ENCODE measurements at regions not wholly inside any gene's neighbourhood (a gene's known extent, or its start where the extent isn't known, plus 50 kb on each side); places are given as distances from the start of the nearest gene placed in this dataset.
"Not testable (repeated sequence)": the region's sequence is repeated elsewhere in the genome, so short reads cannot be mapped to it uniquely, and the experiment has no call there.

GRCh38 chr20:12722091-12722490 lies 286.7 kb upstream of the SPTLC3 start:
- no peaks in the 10 kb centered on the region for H3K4me1 ChIP-seq (ENCODE audit: insufficient read depth, low read length)
- no peaks in the 10 kb centered on the region for H3K36me3 ChIP-seq (ENCODE audit: insufficient read depth, low read length)

GRCh38 chr20:12723811-12724210 lies 285.0 kb upstream of the SPTLC3 start:
- Histone ChIP-seq H3K4me3 (ENCODE audit: low read depth in 1 of 2, low read length in 2 of 2) (no peak overlapping the region), H3K27me3 (ENCODE audit: control insufficient read depth in 1 of 2, insufficient read depth in 2 of 2, low read length in 2 of 2) (no peaks in the 10 kb centered on the region), H3K4me1 (ENCODE audit: insufficient read depth, low read length) (no peaks in the 10 kb centered on the region), H3K27ac (ENCODE audit: low read depth, low read length) (no peak overlapping the region), H3K9ac (ENCODE audit: low read length) (no peak overlapping the region), H3K9me3 (ENCODE audit: low read length) (no peaks in the 10 kb centered on the region), H3K36me3 (ENCODE audit: insufficient read depth, low read length) (no peaks in the 10 kb centered on the region)

More at GRCh38 chr20:12722091-12722490, 286.7 kb upstream of the SPTLC3 start:
- Histone ChIP-seq H3K9me3 (ENCODE audit: low read length) (no peaks in the 10 kb centered on the region), H3K9ac (ENCODE audit: low read length) (no peak overlapping the region), H3K4me3 (ENCODE audit: low read depth in 1 of 2, low read length in 2 of 2) (no peak overlapping the region), H3K27ac (ENCODE audit: low read depth, low read length) (no peak overlapping the region), H3K27me3 (ENCODE audit: control insufficient read depth in 1 of 2, insufficient read depth in 2 of 2, low read length in 2 of 2) (no peaks in the 10 kb centered on the region)

GRCh38 chr20:12728782-12729181 lies 280.0 kb upstream of the SPTLC3 start:
- Histone ChIP-seq H3K27me3 (ENCODE audit: control insufficient read depth in 1 of 2, insufficient read depth in 2 of 2, low read length in 2 of 2) (no peaks in the 10 kb centered on the region), H3K27ac (ENCODE audit: low read depth, low read length) (no peak overlapping the region), H3K36me3 (ENCODE audit: insufficient read depth, low read length) (no peaks in the 10 kb centered on the region), H3K4me1 (ENCODE audit: insufficient read depth, low read length) (no peaks in the 10 kb centered on the region), H3K9ac (ENCODE audit: low read length) (no peak overlapping the region), H3K9me3 (ENCODE audit: low read length) (no peaks in the 10 kb centered on the region), H3K4me3 (ENCODE audit: low read depth in 1 of 2, low read length in 2 of 2) (no peak overlapping the region)

GRCh38 chr20:12729326-12729725 lies 279.4 kb upstream of the SPTLC3 start:
- Histone ChIP-seq H3K9ac (ENCODE audit: low read length) (no peak overlapping the region), H3K27me3 (ENCODE audit: control insufficient read depth in 1 of 2, insufficient read depth in 2 of 2, low read length in 2 of 2) (no peaks in the 10 kb centered on the region), H3K4me1 (ENCODE audit: insufficient read depth, low read length) (no peaks in the 10 kb centered on the region)

GRCh38 chr20:12733811-12734210 lies 275.0 kb upstream of the SPTLC3 start:
- H3K4me3 ChIP-seq (ENCODE audit: low read depth in 1 of 2, low read length in 2 of 2) = no peak overlapping the region
- H3K9me3 ChIP-seq (ENCODE audit: low read length) = no peaks in the 10 kb centered on the region
- no peaks in the 10 kb centered on the region for H3K27me3 ChIP-seq (ENCODE audit: control insufficient read depth in 1 of 2, insufficient read depth in 2 of 2, low read length in 2 of 2)

More at GRCh38 chr20:12729326-12729725, 279.4 kb upstream of the SPTLC3 start:
- Histone ChIP-seq H3K36me3 (ENCODE audit: insufficient read depth, low read length) (no peaks in the 10 kb centered on the region), H3K9me3 (ENCODE audit: low read length) (no peaks in the 10 kb centered on the region), H3K4me3 (ENCODE audit: low read depth in 1 of 2, low read length in 2 of 2) (no peak overlapping the region), H3K27ac (ENCODE audit: low read depth, low read length) (no peak overlapping the region)

GRCh38 chr20:12737497-12737896 lies 271.3 kb upstream of the SPTLC3 start:
- no peaks in the 10 kb centered on the region for H3K9me3 ChIP-seq (ENCODE audit: low read length)
- H3K4me3 ChIP-seq (ENCODE audit: low read depth in 1 of 2, low read length in 2 of 2) = no peak overlapping the region
- H3K9ac ChIP-seq (ENCODE audit: low read length) = no peak overlapping the region
- no peaks in the 10 kb centered on the region for H3K27me3 ChIP-seq (ENCODE audit: control insufficient read depth in 1 of 2, insufficient read depth in 2 of 2, low read length in 2 of 2)
- no peaks in the 10 kb centered on the region for H3K4me1 ChIP-seq (ENCODE audit: insufficient read depth, low read length)
- H3K27ac ChIP-seq (ENCODE audit: low read depth, low read length) = no peak overlapping the region
- H3K36me3 ChIP-seq (ENCODE audit: insufficient read depth, low read length) = no peaks in the 10 kb centered on the region

More at GRCh38 chr20:12733811-12734210, 275.0 kb upstream of the SPTLC3 start:
- H3K9ac ChIP-seq (ENCODE audit: low read length) = no peak overlapping the region
- no peak overlapping the region for H3K27ac ChIP-seq (ENCODE audit: low read depth, low read length)
- H3K4me1 ChIP-seq (ENCODE audit: insufficient read depth, low read length) = no peaks in the 10 kb centered on the region
- H3K36me3 ChIP-seq (ENCODE audit: insufficient read depth, low read length) = no peaks in the 10 kb centered on the region

GRCh38 chr20:12737900-12738299 lies 270.9 kb upstream of the SPTLC3 start:
- H3K9me3 ChIP-seq (ENCODE audit: low read length) = no peaks in the 10 kb centered on the region
- no peaks in the 10 kb centered on the region for H3K27me3 ChIP-seq (ENCODE audit: control insufficient read depth in 1 of 2, insufficient read depth in 2 of 2, low read length in 2 of 2)
- H3K36me3 ChIP-seq (ENCODE audit: insufficient read depth, low read length) = no peaks in the 10 kb centered on the region
- H3K9ac ChIP-seq (ENCODE audit: low read length) = no peak overlapping the region
- H3K4me1 ChIP-seq (ENCODE audit: insufficient read depth, low read length) = no peaks in the 10 kb centered on the region
- H3K4me3 ChIP-seq (ENCODE audit: low read depth in 1 of 2, low read length in 2 of 2) = no peak overlapping the region
- H3K27ac ChIP-seq (ENCODE audit: low read depth, low read length) = no peak overlapping the region

- H3K4me3 ChIP-seq (ENCODE audit: low read depth in 1 of 2, low read length in 2 of 2) = no peak overlapping the region
- no peaks in the 10 kb centered on the region for H3K4me1 ChIP-seq (ENCODE audit: insufficient read depth, low read length)
- H3K9me3 ChIP-seq (ENCODE audit: low read length) = no peaks in the 10 kb centered on the region
- no peak overlapping the region for H3K9ac ChIP-seq (ENCODE audit: low read length)
- no peaks in the 10 kb centered on the region for H3K27me3 ChIP-seq (ENCODE audit: control insufficient read depth in 1 of 2, insufficient read depth in 2 of 2, low read length in 2 of 2)
- H3K27ac ChIP-seq (ENCODE audit: low read depth, low read length) = no peak overlapping the region
- no peaks in the 10 kb centered on the region for H3K36me3 ChIP-seq (ENCODE audit: insufficient read depth, low read length)
Observed at GRCh38 chr20:12740647-12741046, 268.1 kb upstream of the SPTLC3 start.

GRCh38 chr20:12744037-12744436 lies 264.7 kb upstream of the SPTLC3 start:
- no peak overlapping the region for H3K4me3 ChIP-seq (ENCODE audit: low read depth in 1 of 2, low read length in 2 of 2)
- no peaks in the 10 kb centered on the region for H3K9me3 ChIP-seq (ENCODE audit: low read length)
- H3K9ac ChIP-seq (ENCODE audit: low read length) = no peak overlapping the region
- H3K36me3 ChIP-seq (ENCODE audit: insufficient read depth, low read length) = no peaks in the 10 kb centered on the region
- no peaks in the 10 kb centered on the region for H3K4me1 ChIP-seq (ENCODE audit: insufficient read depth, low read length)
- H3K27me3 ChIP-seq (ENCODE audit: control insufficient read depth in 1 of 2, insufficient read depth in 2 of 2, low read length in 2 of 2) = no peaks in the 10 kb centered on the region
- H3K27ac ChIP-seq (ENCODE audit: low read depth, low read length) = no peak overlapping the region

- Histone ChIP-seq H3K4me1 (ENCODE audit: insufficient read depth, low read length) (no peaks in the 10 kb centered on the region), H3K9me3 (ENCODE audit: low read length) (no peaks in the 10 kb centered on the region), H3K27me3 (ENCODE audit: control insufficient read depth in 1 of 2, insufficient read depth in 2 of 2, low read length in 2 of 2) (no peaks in the 10 kb centered on the region), H3K4me3 (ENCODE audit: low read depth in 1 of 2, low read length in 2 of 2) (no peak overlapping the region), H3K27ac (ENCODE audit: low read depth, low read length) (no peak overlapping the region), H3K9ac (ENCODE audit: low read length) (no peak overlapping the region), H3K36me3 (ENCODE audit: insufficient read depth, low read length) (no peaks in the 10 kb centered on the region)
Observed at GRCh38 chr20:12748359-12748994, 260.3 kb upstream of the SPTLC3 start.

GRCh38 chr20:12750221-12750620 lies 258.6 kb upstream of the SPTLC3 start:
- H3K36me3 ChIP-seq (ENCODE audit: insufficient read depth, low read length) = no peaks in the 10 kb centered on the region
- H3K9me3 ChIP-seq (ENCODE audit: low read length) = no peaks in the 10 kb centered on the region
- no peak overlapping the region for H3K9ac ChIP-seq (ENCODE audit: low read length)
- H3K4me3 ChIP-seq (ENCODE audit: low read depth in 1 of 2, low read length in 2 of 2) = no peak overlapping the region
- no peak overlapping the region for H3K27ac ChIP-seq (ENCODE audit: low read depth, low read length)
- no peaks in the 10 kb centered on the region for H3K4me1 ChIP-seq (ENCODE audit: insufficient read depth, low read length)
- H3K27me3 ChIP-seq (ENCODE audit: control insufficient read depth in 1 of 2, insufficient read depth in 2 of 2, low read length in 2 of 2) = no peaks in the 10 kb centered on the region

GRCh38 chr20:12752900-12753693 lies 255.7 kb upstream of the SPTLC3 start:
- not testable (repeated sequence) for H3K9ac ChIP-seq (ENCODE audit: low read length); H3K4me3 ChIP-seq (ENCODE audit: low read depth in 1 of 2, low read length in 2 of 2); H3K27ac ChIP-seq (ENCODE audit: low read depth, low read length); H3K9me3 ChIP-seq (ENCODE audit: low read length); H3K4me1 ChIP-seq (ENCODE audit: insufficient read depth, low read length); H3K27me3 ChIP-seq (ENCODE audit: control insufficient read depth in 1 of 2, insufficient read depth in 2 of 2, low read length in 2 of 2); H3K36me3 ChIP-seq (ENCODE audit: insufficient read depth, low read length)

All from muscle layer of colon (tissue), 2 donors.